GM19043 (cell line): ENCODE measurements at regions not wholly inside any gene's neighbourhood (a gene's known extent, or its start where the extent isn't known, plus 50 kb on each side); places are given as distances from the start of the nearest gene placed in this dataset.
"Not testable (repeated sequence)": the region's sequence is repeated elsewhere in the genome, so short reads cannot be mapped to it uniquely, and the experiment has no call there.

Source experiments
- ATAC-seq: cut with Tn5 transposase; IDR thresholded peaks from one replicate; pipeline ENCODE4 v1.9.1; 2021; ENCODE audit warnings: low read depth; ENCODE audit not compliant: unreplicated experiment

GRCh38 chr3:182305881-182306665, 487.2 kb upstream of the ATP11B start:
- no peak for ATAC-seq

GRCh38 chr3:182308328-182308727, 485.0 kb upstream of the ATP11B start:
- no peak for ATAC-seq

GRCh38 chr3:182309120-182309519, 484.2 kb upstream of the ATP11B start:
- no peak for ATAC-seq

GRCh38 chr3:182315313-182315712, 478.0 kb upstream of the ATP11B start:
- no peak for ATAC-seq

GRCh38 chr3:182323126-182323700, 470.1 kb upstream of the ATP11B start:
- ATAC-seq = no peak

- no peak for ATAC-seq
Observed at GRCh38 chr3:182323898-182324297, 469.4 kb upstream of the ATP11B start.

GRCh38 chr3:182325213-182325950, 467.9 kb upstream of the ATP11B start:
- peak; percentile 62 for ATAC-seq

GRCh38 chr3:182327196-182327681, 466.1 kb upstream of the ATP11B start:
- no peak for ATAC-seq

GRCh38 chr3:182330646-182331045, 462.7 kb upstream of the ATP11B start:
- no peak for ATAC-seq

- no peak for ATAC-seq
Observed at GRCh38 chr3:182331341-182331740, 462.0 kb upstream of the ATP11B start.

- ATAC-seq = no peak
Observed at GRCh38 chr3:182342252-182342651, 451.1 kb upstream of the ATP11B start.

GRCh38 chr3:182344026-182344425, 449.3 kb upstream of the ATP11B start:
- not testable (repeated sequence) for ATAC-seq

- no peak for ATAC-seq
Observed at GRCh38 chr3:182349051-182349450, 444.3 kb upstream of the ATP11B start.

GRCh38 chr3:182349951-182350517, 443.3 kb upstream of the ATP11B start:
- ATAC-seq = no peak

- no peak for ATAC-seq
Observed at GRCh38 chr3:182357928-182358327, 435.4 kb upstream of the ATP11B start.

GRCh38 chr3:182364323-182364722, 429.0 kb upstream of the ATP11B start:
- ATAC-seq = no peak

GRCh38 chr3:182364723-182365650, 428.3 kb upstream of the ATP11B start:
- ATAC-seq = no peak

- ATAC-seq = no peak
Observed at GRCh38 chr3:182366746-182367145, 426.6 kb upstream of the ATP11B start.

GRCh38 chr3:182369861-182370260, 423.4 kb upstream of the ATP11B start:
- no peak for ATAC-seq

GRCh38 chr3:182370949-182371348, 422.4 kb upstream of the ATP11B start:
- ATAC-seq = no peak
